ENCODE measurements at regions not wholly inside any gene's neighbourhood (a gene's known extent, or its start where the extent isn't known, plus 50 kb on each side); places are given as distances from the start of the nearest gene placed in this dataset.

DNA sequence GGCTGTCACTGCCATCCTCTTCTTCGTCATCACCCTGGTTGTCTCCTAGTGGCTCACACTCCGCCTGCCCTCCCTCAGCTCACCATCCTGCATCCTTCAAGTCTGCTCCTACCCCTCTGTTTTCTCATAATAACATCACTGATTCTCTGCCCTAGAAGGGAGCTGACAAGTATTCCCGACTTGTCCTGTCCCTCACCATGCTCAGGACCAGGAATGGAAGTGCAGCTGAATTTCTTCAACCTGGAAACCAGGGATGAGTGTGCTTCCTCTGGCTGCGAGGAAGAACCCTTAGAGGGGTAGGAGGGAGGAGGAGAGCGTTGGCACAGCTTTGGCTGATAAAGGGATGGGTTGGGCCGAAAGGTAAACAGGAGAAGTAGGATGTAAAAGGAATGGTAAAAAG lies 174.8 kb upstream of the GPR26 start:
- no peak for TF ChIP-seq POLR2A (IDR thresholded peaks at IDR 0.05; ENCODE audit: low read depth, low read length)
- TF ChIP-seq POLR2AphosphoS5 (IDR thresholded peaks at IDR 0.05; ENCODE audit: low read depth, low read length): no peak
- TF ChIP-seq SPI1 (IDR thresholded peaks at IDR 0.05; ENCODE audit: low read depth, low read length): no peak
- no peak for TF ChIP-seq TAF1 (IDR thresholded peaks at IDR 0.05; ENCODE audit: low read depth, low read length)
- no peak for TF ChIP-seq POU2F2 (IDR thresholded peaks at IDR 0.05; ENCODE audit: low read depth, low read length)
